NCI-H1105 treated with DMSO at 0.1 percent for 48 hours (cell line): ENCODE measurements at regions not wholly inside any gene's neighbourhood (a gene's known extent, or its start where the extent isn't known, plus 50 kb on each side); places are given as distances from the start of the nearest gene placed in this dataset.
"Not testable (repeated sequence)": the region's sequence is repeated elsewhere in the genome, so short reads cannot be mapped to it uniquely, and the experiment has no call there.

Experiments used
- DNase-seq: peaks from one replicate; lab custom pipeline; 2025; lab: John Stamatoyannopoulos, UW

DNA sequence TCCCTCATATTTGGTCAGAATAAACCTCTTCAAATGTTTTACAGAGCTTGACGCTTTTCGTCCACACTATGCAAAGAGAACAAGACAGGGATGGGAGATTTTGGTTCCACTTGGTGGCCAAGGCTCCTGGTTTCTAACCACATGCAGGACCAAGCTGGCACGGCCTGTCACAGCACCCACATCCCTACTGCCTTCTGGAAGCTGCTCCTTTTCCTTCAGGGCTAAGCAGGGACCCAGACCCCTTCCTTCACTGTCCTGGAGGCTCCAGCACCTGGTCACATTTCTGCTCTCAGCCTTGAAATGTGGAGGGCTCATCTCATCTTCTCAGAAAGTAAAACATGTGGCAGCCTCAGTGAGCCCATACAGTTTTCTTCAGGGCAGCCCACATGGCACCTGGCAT, 50.4 kb upstream of the ARHGEF7 start:
- no peak for DNase-seq

- DNase-seq: no peak
Observed at GRCh38 chr13:111062966-111063365, 52.1 kb upstream of the ARHGEF7 start.

DNA sequence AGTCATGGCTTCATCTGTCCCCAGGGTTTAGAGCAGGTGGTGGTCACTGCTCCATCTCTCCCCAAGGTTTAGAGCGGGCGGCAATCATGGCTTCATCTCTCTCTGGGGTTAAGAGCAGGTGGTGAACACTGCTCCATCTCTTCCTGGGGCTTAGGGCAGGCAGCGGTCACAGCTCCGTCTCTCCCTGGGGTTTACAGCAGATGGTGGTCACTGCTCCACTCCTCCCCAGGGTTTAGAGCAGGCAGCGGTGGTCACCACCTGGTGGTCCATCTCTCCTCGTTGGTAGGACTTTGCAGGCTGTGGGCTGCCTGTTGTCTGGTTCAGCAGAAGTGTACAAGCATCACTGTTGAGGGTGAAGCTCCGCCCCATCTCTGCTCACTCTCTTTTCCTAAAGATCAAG, 52.8 kb upstream of the ARHGEF7 start:
- no peak for DNase-seq

GRCh38 chr13:111061358-111062045, 53.6 kb upstream of the ARHGEF7 start:
- DNase-seq: no peak

DNA sequence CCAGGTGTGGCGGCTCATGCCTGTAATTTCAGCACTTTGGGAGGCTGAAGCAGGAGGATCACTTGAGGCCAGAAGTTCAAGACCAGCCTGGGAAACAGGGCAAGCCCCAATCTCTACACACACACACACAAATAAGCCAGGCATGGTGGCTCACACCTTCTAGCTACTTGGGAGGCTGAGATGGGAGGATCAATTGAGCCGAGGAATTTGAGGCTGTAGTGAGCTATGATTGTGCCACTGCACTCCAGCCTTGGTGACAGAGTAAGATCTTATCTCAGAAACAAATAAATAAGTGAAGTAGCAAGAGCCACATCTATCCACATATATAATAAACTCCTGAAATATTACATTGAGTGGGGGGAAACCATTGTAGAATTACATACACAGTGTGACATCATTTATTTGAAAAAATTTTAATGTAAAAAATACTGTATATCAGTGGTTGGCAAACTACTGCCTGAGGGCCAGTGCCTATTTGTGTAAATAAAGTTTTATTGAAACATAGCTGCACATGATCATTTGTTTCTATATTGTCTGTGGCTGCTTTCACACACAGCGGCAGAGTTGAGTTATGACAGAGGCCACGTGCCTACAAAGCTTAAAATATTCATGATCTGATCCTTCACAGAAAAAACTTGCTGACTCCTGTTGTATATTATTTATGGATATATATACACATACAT, 54.7 kb upstream of the ARHGEF7 start:
- no peak for DNase-seq

GRCh38 chr13:111058796-111059506, 56.2 kb upstream of the ARHGEF7 start:
- no peak for DNase-seq

DNA sequence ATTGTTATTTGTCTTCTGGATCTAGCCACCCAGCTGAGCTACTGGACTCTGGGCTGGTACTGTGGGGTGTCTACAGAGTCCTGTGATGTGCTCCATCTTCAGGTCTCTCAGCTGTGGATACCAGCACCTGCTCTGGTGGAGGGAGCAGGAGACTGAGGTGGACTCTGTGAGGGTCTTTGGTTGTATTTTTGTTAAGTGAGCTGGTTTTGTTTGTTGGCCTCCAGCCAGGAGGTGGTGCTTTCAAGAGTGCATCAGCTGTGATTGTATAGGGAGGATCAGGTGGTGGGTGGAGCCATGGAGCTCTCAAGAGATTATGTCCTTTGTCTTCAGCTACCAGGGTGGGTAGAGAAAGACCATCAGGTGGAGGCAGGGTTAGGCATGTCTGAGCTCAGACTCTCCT, 56.8 kb upstream of the ARHGEF7 start:
- DNase-seq: not testable (repeated sequence)

DNA sequence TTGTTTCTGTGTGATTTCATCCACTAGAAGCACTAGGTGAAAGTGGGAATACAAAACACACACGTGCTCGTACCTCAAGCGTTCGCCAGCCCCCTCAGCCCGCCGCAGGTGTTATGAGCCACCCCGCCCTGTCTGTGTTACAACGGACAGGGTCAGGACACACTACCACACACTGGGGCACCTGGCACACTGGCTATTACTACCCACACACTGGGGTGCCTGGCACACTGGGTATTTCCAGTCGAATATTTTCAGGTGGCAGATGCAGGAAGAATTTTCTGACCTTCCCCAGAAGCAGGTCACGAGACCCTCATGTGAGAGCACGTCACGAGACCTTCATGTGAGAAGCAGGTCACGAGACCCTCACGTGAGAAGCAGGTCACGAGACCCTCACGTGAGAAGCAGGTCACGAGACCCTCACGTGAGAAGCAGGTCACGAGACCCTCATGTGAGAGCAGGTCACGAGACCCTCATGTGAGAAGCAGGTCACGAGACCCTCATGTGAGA, 63.3 kb upstream of the ARHGEF7 start:
- DNase-seq: not testable (repeated sequence)

DNA sequence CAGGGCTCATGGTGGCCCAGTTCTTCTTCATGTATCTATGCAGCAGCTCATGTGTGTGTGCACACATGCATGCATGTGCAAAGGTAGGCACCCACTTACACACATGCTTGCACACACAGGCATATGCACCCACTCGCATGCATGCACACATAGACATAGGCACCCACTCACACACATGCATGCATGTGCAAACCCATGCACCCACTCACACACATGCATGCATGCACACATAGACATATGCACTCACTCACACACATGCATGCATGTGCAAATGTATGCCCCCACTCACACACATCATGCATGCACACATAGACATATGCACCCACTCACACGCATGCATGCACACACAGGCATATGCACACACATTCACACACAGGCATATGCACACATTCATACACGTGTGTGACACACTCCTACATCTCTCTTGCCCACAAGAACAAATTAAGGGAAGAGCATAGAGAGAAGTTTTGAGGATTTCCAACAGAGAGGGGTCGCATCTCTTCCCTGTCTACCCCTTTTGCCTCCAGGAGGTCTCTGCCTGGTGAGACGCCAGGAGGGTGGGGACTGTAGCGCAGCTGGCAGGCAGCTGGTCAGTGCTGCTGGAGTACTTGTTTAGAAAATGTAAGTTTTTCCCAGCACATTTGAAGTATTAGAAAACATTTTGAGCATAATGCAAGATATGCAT, 63.9 kb upstream of the ARHGEF7 start:
- no peak for DNase-seq

DNA sequence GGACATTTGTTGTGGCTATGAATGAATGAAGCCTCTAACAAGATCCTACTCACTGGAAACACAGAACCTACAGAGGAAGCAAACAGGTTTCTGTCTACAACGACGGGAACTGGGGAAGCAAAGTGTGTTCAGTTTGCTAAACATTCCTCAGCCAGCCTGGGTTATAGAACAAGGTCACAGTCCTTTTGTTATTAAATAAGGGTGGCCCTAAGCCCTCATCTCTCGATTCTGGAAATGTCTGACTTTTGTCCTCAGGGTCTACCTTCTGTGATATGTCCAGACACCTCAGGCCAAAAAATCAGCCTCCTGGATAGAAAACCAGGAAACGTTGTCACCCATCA, 64.6 kb upstream of the ARHGEF7 start:
- DNase-seq: no peak

- DNase-seq: peak; percentile 46
Observed at GRCh38 chr13:111049791-111050538, 65.1 kb upstream of the ARHGEF7 start.

GRCh38 chr13:111048387-111048786, 66.7 kb upstream of the ARHGEF7 start:
- DNase-seq: no peak

DNA sequence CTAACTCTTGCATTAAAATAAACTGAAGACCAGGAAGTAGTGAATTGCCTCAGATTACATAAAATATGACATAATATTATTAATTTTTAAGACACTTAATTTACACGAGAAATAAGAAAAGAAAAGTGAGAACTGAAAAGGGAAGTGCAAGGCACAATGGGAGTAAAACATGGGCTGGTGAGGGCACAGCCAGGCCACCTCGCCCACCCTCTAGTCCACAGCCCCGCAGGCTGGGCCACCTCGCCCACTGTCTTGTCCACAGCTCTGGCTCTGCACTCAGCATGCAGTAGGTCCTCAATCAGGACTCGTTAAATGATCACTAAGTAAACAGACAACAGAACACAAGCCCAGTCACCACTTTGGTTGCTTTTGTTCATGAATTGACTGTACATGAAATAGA, 67.8 kb upstream of the ARHGEF7 start:
- DNase-seq: no peak

DNA sequence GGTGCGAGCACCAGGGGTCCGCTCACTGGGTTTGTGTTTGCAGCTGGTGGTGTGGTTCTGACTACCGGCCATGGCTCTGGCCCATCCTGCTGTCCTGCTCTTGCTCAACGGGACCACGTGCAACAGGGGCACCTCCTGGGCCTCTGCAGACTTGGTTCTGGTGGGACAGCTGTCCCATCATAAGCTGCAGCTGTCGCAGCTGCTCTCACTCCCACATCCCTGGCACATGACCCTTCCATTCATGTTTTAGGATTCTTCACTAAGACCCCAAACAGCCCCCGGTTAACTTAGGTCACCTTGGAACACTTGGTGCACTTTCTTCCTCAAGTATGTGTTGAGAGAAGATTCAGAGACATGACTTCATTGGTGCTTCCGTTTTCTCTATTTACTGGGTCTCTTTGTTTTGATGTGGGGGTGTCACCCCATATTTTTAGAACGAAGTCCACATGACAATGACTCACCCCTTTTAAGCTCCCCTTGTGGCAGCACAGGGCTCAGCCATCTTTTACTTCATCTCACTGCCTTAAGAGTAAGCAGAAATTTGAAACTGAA, 68.4 kb upstream of the ARHGEF7 start:
- DNase-seq: no peak

GRCh38 chr13:111045170-111045569, 69.9 kb upstream of the ARHGEF7 start:
- DNase-seq: no peak

DNA sequence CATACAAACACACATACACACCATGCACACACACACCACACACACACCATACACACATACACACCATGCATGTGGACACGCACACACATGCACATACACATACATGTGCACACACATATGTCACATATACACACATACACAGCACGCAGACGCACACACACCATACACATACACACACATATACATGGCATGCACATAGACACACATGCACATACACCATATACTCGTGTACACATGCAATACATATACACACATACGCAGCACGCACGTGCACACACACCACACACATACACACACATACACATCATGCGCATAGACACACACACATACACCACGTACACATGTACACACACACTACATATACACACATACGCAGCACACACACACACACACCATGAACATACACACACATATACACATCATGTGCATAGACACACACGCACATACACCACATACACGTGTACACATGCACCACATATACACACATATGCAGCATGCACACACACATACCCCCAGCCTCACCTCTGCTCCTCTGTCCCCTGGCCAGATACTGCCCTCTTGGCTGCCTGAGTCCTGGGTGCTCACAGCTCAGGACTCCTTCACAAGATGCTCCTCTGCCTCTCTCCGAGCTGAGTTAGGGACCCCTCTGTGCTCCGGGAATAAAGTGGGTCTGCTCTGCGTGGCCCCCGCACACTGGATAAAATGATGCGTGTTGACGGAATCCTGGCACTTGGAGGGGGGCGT, 70.9 kb upstream of the ARHGEF7 start:
- DNase-seq: no peak

DNA sequence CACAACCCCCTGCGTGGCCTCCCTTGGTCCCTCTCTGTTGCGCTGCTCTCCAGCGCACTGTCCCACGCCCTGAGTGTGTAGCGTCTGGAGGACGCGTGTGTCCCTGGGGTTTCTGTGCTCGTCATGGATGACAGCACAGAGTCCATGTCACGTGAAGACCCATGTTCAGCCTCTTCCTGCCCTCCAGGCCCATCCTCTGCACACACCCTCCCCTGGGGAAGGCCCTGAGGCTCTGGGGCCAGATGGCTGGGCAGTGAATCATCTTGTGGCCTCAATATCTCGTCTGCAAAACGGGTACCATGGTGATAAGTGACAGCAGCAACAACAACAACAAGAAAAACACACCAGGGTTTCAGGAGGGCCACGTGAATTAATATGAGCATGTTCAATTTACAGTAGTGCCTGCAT, 71.5 kb upstream of the ARHGEF7 start:
- DNase-seq: no peak

DNA sequence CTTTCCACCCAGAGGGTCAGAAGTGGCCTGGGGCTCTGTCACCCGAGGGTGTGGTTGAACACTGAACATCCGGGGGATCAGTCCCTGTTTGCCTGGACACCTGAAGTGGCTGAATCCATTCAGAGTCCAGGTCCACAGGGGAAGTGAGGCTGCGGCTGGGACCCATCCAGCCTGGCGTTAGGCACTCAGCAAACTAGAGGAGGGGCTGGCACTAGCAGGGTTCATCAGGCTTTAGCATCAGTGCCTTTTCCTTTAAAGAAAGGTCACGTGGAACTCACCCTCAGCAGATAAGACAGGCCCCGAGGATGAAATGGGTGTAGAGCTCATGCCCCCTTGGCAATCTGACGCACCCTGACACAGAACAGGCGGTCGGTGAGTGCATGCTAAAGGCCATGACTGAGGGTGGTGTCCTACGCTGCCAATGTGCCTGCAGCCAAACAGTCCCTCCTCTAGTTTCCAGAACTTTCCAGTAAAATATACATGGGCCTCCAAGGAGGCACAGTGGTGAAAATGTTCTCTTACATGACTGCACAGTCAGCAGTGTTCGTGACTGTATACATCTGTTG, 72.4 kb upstream of the ARHGEF7 start:
- no peak for DNase-seq

GRCh38 chr13:111040830-111041229, 74.3 kb upstream of the ARHGEF7 start:
- DNase-seq: no peak

DNA sequence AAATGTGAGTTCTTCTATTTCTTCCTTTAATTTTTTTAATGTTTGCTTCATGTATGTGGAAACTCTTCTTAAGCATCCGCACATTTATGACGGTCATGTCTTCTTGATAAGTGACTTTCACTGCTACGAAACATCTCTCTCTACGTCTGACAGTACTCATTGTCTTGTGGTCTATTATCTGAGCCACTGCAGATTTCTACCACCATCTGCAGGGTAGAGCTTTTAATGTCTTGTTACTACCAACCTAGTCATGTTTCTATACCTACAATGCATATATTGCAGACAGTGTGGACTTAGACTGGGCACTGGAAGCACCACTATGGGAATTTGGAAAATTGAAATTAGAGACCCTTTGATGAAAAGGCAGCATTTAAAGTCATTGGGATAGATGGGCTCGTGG, 75.4 kb upstream of the ARHGEF7 start:
- no peak for DNase-seq
